ENCODE measurements at regions not wholly inside any gene's neighbourhood (a gene's known extent, or its start where the extent isn't known, plus 50 kb on each side); places are given as distances from the start of the nearest gene placed in this dataset.

- DNase-seq (ENCODE audit: low spot score) (no peak), ATAC-seq (no peak)
- 0 out of 2 replicates have a peak overlapping the region, but pooled peaks have one; percentile 52 for H2AFZ ChIP-seq
- no peaks in the 10 kb centered on the region for H4K20me1 ChIP-seq (replicated peaks; ENCODE audit: insufficient read depth)
- no peak for TF ChIP-seq EZH2phosphoT487 (IDR thresholded peaks at IDR 0.05; ENCODE audit: unreplicated experiment)
- TF ChIP-seq EZH2 (IDR thresholded peaks at IDR 0.05; ENCODE audit: low read depth, unreplicated experiment), result no peak
- TF ChIP-seq CREB1 (CRISPR knock-in tag; IDR thresholded peaks at IDR 0.05; ENCODE audit: low read depth), result no peak
- TF ChIP-seq, protein P1, sequence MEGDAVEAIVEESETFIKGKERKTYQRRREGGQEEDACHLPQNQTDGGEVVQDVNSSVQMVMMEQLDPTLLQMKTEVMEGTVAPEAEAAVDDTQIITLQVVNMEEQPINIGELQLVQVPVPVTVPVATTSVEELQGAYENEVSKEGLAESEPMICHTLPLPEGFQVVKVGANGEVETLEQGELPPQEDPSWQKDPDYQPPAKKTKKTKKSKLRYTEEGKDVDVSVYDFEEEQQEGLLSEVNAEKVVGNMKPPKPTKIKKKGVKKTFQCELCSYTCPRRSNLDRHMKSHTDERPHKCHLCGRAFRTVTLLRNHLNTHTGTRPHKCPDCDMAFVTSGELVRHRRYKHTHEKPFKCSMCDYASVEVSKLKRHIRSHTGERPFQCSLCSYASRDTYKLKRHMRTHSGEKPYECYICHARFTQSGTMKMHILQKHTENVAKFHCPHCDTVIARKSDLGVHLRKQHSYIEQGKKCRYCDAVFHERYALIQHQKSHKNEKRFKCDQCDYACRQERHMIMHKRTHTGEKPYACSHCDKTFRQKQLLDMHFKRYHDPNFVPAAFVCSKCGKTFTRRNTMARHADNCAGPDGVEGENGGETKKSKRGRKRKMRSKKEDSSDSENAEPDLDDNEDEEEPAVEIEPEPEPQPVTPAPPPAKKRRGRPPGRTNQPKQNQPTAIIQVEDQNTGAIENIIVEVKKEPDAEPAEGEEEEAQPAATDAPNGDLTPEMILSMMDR (conservative IDR thresholded peaks at IDR 0.05; ENCODE audit: low read depth in 2 of 2), result no peak
- TF ChIP-seq NANOG (IDR thresholded peaks at IDR 0.05; ENCODE audit: borderline replicate concordance), result no peak
- no peak for TF ChIP-seq POLR2AphosphoS5 (IDR thresholded peaks at IDR 0.05; ENCODE audit: low read depth)
- TF ChIP-seq ZNF331 (CRISPR knock-in tag; IDR thresholded peaks at IDR 0.05; ENCODE audit: low read depth), result no peak
- no peak for TF ChIP-seq ZNF462 (CRISPR knock-in tag; IDR thresholded peaks at IDR 0.05)
- no peak for TF ChIP-seq STAT1 (IDR thresholded peaks at IDR 0.05; ENCODE audit: unreplicated experiment)
- TF ChIP-seq ZNF114 (CRISPR knock-in tag; IDR thresholded peaks at IDR 0.05), result no peak
- TF ChIP-seq REST (IDR thresholded peaks at IDR 0.05; ENCODE audit: unreplicated experiment), result no peak
- no peak for TF ChIP-seq JUNB (IDR thresholded peaks at IDR 0.05; ENCODE audit: unreplicated experiment)
- H3K9me2 ChIP-seq (ENCODE audit: insufficient read depth), result no peaks in the 10 kb centered on the region
- H3K9me3 Mint-ChIP-seq, result no peaks in the 10 kb centered on the region; the same call in 2 of the 3 replicates
- H3K4me1 ChIP-seq (ENCODE audit: insufficient read depth), result no peaks in the 10 kb centered on the region
- H3K4me3 Mint-ChIP-seq, result no peak overlapping the region
- no peak overlapping the region for H3K4me2 ChIP-seq
- H3F3A ChIP-seq (replicated peaks; ENCODE audit: low read depth), result no peaks in the 10 kb centered on the region
- no peaks in the 10 kb centered on the region for H3K36me3 ChIP-seq (ENCODE audit: insufficient read depth)
- no peaks in the 10 kb centered on the region for H3K27me3 ChIP-seq (ENCODE audit: insufficient read depth)
- H3K79me2 ChIP-seq (replicated peaks; ENCODE audit: insufficient read depth), result no peaks in the 10 kb centered on the region
- H3K27ac ChIP-seq (ENCODE audit: low read depth), result no peak overlapping the region
- H3K36me3 Mint-ChIP-seq (ENCODE audit: low read depth), result no peaks in the 10 kb centered on the region
- peaks cover 3% of the 10 kb centered on the region for H3K27me3 Mint-ChIP-seq (ENCODE audit: insufficient read depth, low read depth, poor library complexity)
- no peak overlapping the region for H3K27ac Mint-ChIP-seq
- H3K4me3 ChIP-seq, result no peak overlapping the region
- H3K4me1 Mint-ChIP-seq, result peaks cover 9% of the 10 kb centered on the region
These were observed 75.1 kb upstream of the CA10 start for GRCh38 chr17:52233632-52234031.

All from GM23338 (cell line).